Sigmoid colon (tissue), 4 donors: ENCODE measurements at regions not wholly inside any gene's neighbourhood (a gene's known extent, or its start where the extent isn't known, plus 50 kb on each side); places are given as distances from the start of the nearest gene placed in this dataset.

Experiments used
- EP300 ChIP-seq, 4 donors: sonication (generic); formaldehyde crosslinking; IDR thresholded peaks; one replicate each; pipeline ENCODE4 v1.6.1; 2017; ENCODE audit warnings: antibody characterized with exemption in 4 of 4
- POLR2A ChIP-seq, 2 donors: fragments of 450-650 bp; IDR thresholded peaks; one replicate each; pipeline ENCODE4 v1.6.1; 2016; ENCODE audit warnings: antibody characterized with exemption in 2 of 2, mild to moderate bottlenecking in 2 of 2, moderate library complexity in 2 of 2
- POLR2AphosphoS5 ChIP-seq, 4 donors: sonication (generic); formaldehyde crosslinking; IDR thresholded peaks; one replicate each; pipeline ENCODE4 v1.6.1; 2017; ENCODE audit warnings: antibody characterized with exemption in 4 of 4
- TF ChIP-seq, protein P1 (sequence below), 4 experiments: fragments of 450-650 bp in 3 of 4; fragments of 200-600 bp in 1 of 4; IDR thresholded peaks; one replicate each; pipeline ENCODE4 v1.5.1; 2016 to 2019; ENCODE audit warnings: antibody characterized with exemption in 4 of 4, mild to moderate bottlenecking in 3 of 4, moderate library complexity in 2 of 4

- TF ChIP-seq POLR2A (IDR thresholded peaks at IDR 0.05), result no peak
- TF ChIP-seq, protein P1, sequence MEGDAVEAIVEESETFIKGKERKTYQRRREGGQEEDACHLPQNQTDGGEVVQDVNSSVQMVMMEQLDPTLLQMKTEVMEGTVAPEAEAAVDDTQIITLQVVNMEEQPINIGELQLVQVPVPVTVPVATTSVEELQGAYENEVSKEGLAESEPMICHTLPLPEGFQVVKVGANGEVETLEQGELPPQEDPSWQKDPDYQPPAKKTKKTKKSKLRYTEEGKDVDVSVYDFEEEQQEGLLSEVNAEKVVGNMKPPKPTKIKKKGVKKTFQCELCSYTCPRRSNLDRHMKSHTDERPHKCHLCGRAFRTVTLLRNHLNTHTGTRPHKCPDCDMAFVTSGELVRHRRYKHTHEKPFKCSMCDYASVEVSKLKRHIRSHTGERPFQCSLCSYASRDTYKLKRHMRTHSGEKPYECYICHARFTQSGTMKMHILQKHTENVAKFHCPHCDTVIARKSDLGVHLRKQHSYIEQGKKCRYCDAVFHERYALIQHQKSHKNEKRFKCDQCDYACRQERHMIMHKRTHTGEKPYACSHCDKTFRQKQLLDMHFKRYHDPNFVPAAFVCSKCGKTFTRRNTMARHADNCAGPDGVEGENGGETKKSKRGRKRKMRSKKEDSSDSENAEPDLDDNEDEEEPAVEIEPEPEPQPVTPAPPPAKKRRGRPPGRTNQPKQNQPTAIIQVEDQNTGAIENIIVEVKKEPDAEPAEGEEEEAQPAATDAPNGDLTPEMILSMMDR (IDR thresholded peaks at IDR 0.05), result no peak
- no peak for TF ChIP-seq EP300 (IDR thresholded peaks at IDR 0.05)
- no peak for TF ChIP-seq POLR2AphosphoS5 (IDR thresholded peaks at IDR 0.05)
Measured at GRCh38 chr13:34425327-34425949, 516.6 kb upstream of the NBEA start.
